ENCODE measurements at regions not wholly inside any gene's neighbourhood (a gene's known extent, or its start where the extent isn't known, plus 50 kb on each side); places are given as distances from the start of the nearest gene placed in this dataset.

DNA sequence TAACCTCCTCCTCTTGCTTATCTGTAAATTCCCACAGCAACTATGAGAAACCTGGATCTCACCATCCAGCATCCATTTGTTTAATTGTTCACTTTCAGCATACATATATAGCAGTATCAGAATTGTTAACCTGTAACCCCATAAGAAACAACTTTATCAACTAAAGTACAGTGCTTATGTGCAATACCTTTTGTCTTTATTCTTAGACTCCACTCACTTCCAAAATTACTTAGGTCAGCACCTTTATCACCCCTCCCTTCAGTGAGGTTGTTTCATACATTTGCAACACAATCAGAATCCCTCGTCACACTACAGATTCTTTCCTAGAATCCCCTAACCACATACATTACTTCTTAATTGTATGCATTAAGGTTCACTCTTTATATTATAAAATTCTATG, 225.9 kb upstream of the NCKAP5 start:
- TF ChIP-seq, protein P1, sequence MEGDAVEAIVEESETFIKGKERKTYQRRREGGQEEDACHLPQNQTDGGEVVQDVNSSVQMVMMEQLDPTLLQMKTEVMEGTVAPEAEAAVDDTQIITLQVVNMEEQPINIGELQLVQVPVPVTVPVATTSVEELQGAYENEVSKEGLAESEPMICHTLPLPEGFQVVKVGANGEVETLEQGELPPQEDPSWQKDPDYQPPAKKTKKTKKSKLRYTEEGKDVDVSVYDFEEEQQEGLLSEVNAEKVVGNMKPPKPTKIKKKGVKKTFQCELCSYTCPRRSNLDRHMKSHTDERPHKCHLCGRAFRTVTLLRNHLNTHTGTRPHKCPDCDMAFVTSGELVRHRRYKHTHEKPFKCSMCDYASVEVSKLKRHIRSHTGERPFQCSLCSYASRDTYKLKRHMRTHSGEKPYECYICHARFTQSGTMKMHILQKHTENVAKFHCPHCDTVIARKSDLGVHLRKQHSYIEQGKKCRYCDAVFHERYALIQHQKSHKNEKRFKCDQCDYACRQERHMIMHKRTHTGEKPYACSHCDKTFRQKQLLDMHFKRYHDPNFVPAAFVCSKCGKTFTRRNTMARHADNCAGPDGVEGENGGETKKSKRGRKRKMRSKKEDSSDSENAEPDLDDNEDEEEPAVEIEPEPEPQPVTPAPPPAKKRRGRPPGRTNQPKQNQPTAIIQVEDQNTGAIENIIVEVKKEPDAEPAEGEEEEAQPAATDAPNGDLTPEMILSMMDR (IDR thresholded peaks at IDR 0.05; ENCODE audit: low read length): no peak
- TF ChIP-seq EZH2 (IDR thresholded peaks at IDR 0.05; ENCODE audit: borderline replicate concordance, low read length): no peak
